Endothelial cell (in vitro differentiated cells): ENCODE measurements at regions not wholly inside any gene's neighbourhood (a gene's known extent, or its start where the extent isn't known, plus 50 kb on each side); places are given as distances from the start of the nearest gene placed in this dataset.

Experiments used
- DNase-seq: peaks from one replicate; pipeline ENCODE4 v3.0.0; 2021; ENCODE audit warnings: low spot score
- H3K27ac Mint-ChIP-seq: one replicate; pipeline ENCODE4 v1.8.0; 2021; ENCODE audit warnings: mixed read lengths, inconsistent platforms; ENCODE audit not compliant: unreplicated experiment
- H3K27me3 Mint-ChIP-seq: one replicate; pipeline ENCODE4 v1.8.0; 2021; ENCODE audit warnings: mild to moderate bottlenecking, moderate library complexity, mixed read lengths, inconsistent platforms; ENCODE audit not compliant: unreplicated experiment
- H3K36me3 Mint-ChIP-seq: one replicate; pipeline ENCODE4 v1.8.0; 2021; ENCODE audit warnings: mild to moderate bottlenecking, low read depth, mixed read lengths, inconsistent platforms; ENCODE audit not compliant: unreplicated experiment
- H3K4me1 Mint-ChIP-seq: one replicate; pipeline ENCODE4 v1.8.0; 2021; ENCODE audit warnings: mild to moderate bottlenecking, mixed read lengths, inconsistent platforms; ENCODE audit not compliant: unreplicated experiment
- H3K4me3 Mint-ChIP-seq: one replicate; pipeline ENCODE4 v1.8.0; 2021; ENCODE audit warnings: mild to moderate bottlenecking, mixed read lengths, inconsistent platforms; ENCODE audit not compliant: unreplicated experiment
- H3K9me3 Mint-ChIP-seq: one replicate; pipeline ENCODE4 v1.8.0; 2021; ENCODE audit warnings: mixed read lengths, inconsistent platforms; ENCODE audit not compliant: unreplicated experiment
- TF ChIP-seq, protein P1 (sequence below): fragments of 200-600 bp; sonication (generic); IDR thresholded peaks from one replicate; pipeline ENCODE4 v1.5.0; 2021; ENCODE audit warnings: antibody characterized with exemption; ENCODE audit not compliant: unreplicated experiment

DNA sequence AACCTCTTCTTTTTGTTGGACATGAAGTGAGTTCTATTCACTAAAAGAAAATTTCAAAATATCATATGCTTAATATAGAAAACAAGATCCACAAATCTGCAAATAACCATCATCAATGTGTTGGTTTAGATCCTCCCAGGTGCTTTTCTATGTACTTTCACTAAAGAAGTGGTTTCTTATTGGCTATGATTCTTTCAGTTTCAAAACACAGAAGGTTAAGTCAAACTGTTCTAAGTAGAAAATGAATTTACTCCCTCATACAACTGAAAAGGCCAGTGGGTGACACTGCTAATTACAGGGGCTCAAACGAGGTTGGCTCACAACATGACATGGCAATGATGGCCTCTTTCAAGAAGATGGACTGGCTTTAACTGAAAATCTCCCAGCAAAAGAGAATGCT lies 111.7 kb downstream of the GALR1 start:
- Mint-ChIP-seq H3K36me3 (no peaks in the 10 kb centered on the region), H3K4me1 (no peaks in the 10 kb centered on the region), H3K27ac (no peak overlapping the region), H3K27me3 (peaks cover 3% of the 10 kb centered on the region), H3K4me3 (no peak overlapping the region), H3K9me3 (no peaks in the 10 kb centered on the region)
- TF ChIP-seq, protein P1, sequence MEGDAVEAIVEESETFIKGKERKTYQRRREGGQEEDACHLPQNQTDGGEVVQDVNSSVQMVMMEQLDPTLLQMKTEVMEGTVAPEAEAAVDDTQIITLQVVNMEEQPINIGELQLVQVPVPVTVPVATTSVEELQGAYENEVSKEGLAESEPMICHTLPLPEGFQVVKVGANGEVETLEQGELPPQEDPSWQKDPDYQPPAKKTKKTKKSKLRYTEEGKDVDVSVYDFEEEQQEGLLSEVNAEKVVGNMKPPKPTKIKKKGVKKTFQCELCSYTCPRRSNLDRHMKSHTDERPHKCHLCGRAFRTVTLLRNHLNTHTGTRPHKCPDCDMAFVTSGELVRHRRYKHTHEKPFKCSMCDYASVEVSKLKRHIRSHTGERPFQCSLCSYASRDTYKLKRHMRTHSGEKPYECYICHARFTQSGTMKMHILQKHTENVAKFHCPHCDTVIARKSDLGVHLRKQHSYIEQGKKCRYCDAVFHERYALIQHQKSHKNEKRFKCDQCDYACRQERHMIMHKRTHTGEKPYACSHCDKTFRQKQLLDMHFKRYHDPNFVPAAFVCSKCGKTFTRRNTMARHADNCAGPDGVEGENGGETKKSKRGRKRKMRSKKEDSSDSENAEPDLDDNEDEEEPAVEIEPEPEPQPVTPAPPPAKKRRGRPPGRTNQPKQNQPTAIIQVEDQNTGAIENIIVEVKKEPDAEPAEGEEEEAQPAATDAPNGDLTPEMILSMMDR: no peak
- DNase-seq: no peak

DNA sequence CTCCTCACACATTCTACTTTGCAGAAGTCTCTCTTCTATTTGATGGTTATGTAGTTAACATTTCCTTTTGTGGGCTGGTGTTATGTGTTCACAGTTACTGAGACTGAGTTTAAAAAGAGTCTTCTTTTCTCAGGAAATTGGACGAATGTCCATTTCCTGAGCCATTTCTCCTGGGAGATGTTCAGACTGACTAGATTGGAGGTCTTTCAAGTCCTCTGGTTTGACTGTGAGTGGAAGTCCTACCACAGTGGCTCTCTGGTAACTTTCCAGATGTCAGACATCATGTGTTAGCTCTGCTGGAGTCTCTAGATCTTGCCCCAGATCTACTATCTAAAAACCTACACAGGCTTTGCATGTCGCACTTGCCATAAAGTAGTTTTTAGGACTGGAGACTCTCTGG lies 116.0 kb downstream of the GALR1 start:
- DNase-seq: no peak
- Mint-ChIP-seq H3K4me1 (no peaks in the 10 kb centered on the region), H3K9me3 (no peaks in the 10 kb centered on the region), H3K36me3 (peaks cover 4% of the 10 kb centered on the region), H3K4me3 (no peak overlapping the region), H3K27ac (no peak overlapping the region), H3K27me3 (peaks cover 3% of the 10 kb centered on the region)
- TF ChIP-seq, protein P1: no peak

DNA sequence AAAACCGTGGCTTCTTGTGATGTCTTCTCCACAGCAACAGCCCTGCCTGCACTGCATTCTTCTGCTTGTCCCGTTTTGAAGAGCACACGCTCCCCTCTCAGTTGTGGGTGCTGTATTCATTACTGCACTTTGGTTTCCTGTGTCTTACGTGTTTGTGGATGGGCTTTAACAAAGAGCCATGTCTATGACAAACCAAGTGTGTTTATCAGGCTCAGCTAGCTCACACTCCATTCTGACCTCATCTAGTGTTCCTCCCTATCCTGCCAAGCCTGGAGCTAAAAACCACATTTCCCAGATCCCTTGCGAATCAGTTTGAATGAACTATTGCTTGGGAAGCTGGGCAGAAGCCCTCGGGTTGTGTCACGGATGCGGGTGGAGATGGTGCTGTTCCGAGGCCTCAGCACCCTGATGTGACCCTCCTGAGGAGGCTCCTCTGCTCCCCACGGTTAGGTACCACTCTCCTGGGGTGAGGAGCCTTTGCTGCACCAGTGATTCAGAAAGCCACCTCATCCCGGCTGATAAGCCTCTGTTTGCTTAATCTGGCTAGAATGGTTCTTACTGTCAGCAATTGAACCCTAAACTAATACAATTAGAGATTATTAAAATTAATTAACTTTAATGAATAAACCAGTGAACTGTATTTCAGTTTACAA lies 116.5 kb downstream of the GALR1 start:
- Mint-ChIP-seq H3K9me3 (no peaks in the 10 kb centered on the region), H3K4me3 (no peak overlapping the region), H3K36me3 (peaks cover 4% of the 10 kb centered on the region), H3K27me3 (peaks cover 3% of the 10 kb centered on the region), H3K4me1 (no peaks in the 10 kb centered on the region), H3K27ac (no peak overlapping the region)
- TF ChIP-seq, protein P1: no peak
- no peak for DNase-seq

- Mint-ChIP-seq H3K4me1 (no peaks in the 10 kb centered on the region), H3K27me3 (peaks cover 3% of the 10 kb centered on the region), H3K4me3 (no peak overlapping the region), H3K27ac (no peak overlapping the region), H3K9me3 (no peaks in the 10 kb centered on the region), H3K36me3 (peaks cover 4% of the 10 kb centered on the region)
- TF ChIP-seq, protein P1: no peak
- DNase-seq: no peak
Observed at GRCh38 chr18:77366720-77367641, 117.3 kb downstream of the GALR1 start.

GRCh38 chr18:77369644-77370043 lies 120.0 kb downstream of the GALR1 start:
- H3K27me3 Mint-ChIP-seq: peaks cover 3% of the 10 kb centered on the region
- no peak for DNase-seq
- TF ChIP-seq, protein P1: no peak
- H3K36me3 Mint-ChIP-seq: peaks cover 4% of the 10 kb centered on the region
- H3K9me3 Mint-ChIP-seq: no peaks in the 10 kb centered on the region
- no peak overlapping the region for H3K4me3 Mint-ChIP-seq
- no peaks in the 10 kb centered on the region for H3K4me1 Mint-ChIP-seq
- H3K27ac Mint-ChIP-seq: no peak overlapping the region
